ENCODE measurements at regions not wholly inside any gene's neighbourhood (a gene's known extent, or its start where the extent isn't known, plus 50 kb on each side); places are given as distances from the start of the nearest gene placed in this dataset.

- Histone ChIP-seq H3K36me3 (ENCODE audit: insufficient read depth in 1 of 2, low read depth in 1 of 2) (no peaks in the 10 kb centered on the region), H3K4me1 (no peaks in the 10 kb centered on the region), H3K4me3 (no peak overlapping the region), H3K27me3 (ENCODE audit: insufficient read depth in 3 of 3, low read length in 2 of 3) (no peaks in the 10 kb centered on the region), H3K9me3 (no peaks in the 10 kb centered on the region), H3K27ac (no peak overlapping the region)
- TF ChIP-seq CTCF (IDR thresholded peaks at IDR 0.05) = no peak
- WGBS, 3 donors = 73 to 82% (median 81%) methylated on average over 3 of the region's 3 CpGs
- intact Hi-C loops (cut with DNase I) = no loop called here
- ATAC-seq (no peak), DNase-seq (no peak)
These were observed 1299.1 kb upstream of the ADGRB3 start for GRCh38 chr6:67336014-67336413.

GRCh38 chr6:67331304-67331703 is 1303.8 kb upstream of the ADGRB3 start:
- no peak overlapping the region for H3K27ac ChIP-seq
- no peak overlapping the region for H3K4me3 ChIP-seq
- intact Hi-C loops (cut with DNase I) = no loop called here
- ATAC-seq = no peak
- H3K9me3 ChIP-seq = no peaks in the 10 kb centered on the region
- no peaks in the 10 kb centered on the region for H3K36me3 ChIP-seq (ENCODE audit: insufficient read depth in 1 of 2, low read depth in 1 of 2)
- no peak for TF ChIP-seq CTCF (IDR thresholded peaks at IDR 0.05)
- no peak for DNase-seq
- no peaks in the 10 kb centered on the region for H3K27me3 ChIP-seq (ENCODE audit: insufficient read depth in 3 of 3, low read length in 2 of 3)
- H3K4me1 ChIP-seq = no peaks in the 10 kb centered on the region

- no peak for ATAC-seq
- Histone ChIP-seq H3K4me3 (no peak overlapping the region), H3K27me3 (ENCODE audit: insufficient read depth in 3 of 3, low read length in 2 of 3) (no peaks in the 10 kb centered on the region), H3K9me3 (no peaks in the 10 kb centered on the region), H3K36me3 (ENCODE audit: insufficient read depth in 1 of 2, low read depth in 1 of 2) (no peaks in the 10 kb centered on the region), H3K4me1 (no peaks in the 10 kb centered on the region), H3K27ac (no peak overlapping the region)
- 68 to 73% (median 69%) methylated on average over 2 of the region's 2 CpGs for WGBS, 3 donors
- no peak for DNase-seq
- no peak for TF ChIP-seq CTCF (IDR thresholded peaks at IDR 0.05)
- intact Hi-C loops (cut with DNase I) = no loop called here
These were observed 1306.8 kb upstream of the ADGRB3 start for GRCh38 chr6:67328269-67328668.

GRCh38 chr6:67300430-67301040 is 1334.5 kb upstream of the ADGRB3 start:
- H3K4me3 ChIP-seq = no peak overlapping the region
- no peaks in the 10 kb centered on the region for H3K27me3 ChIP-seq (ENCODE audit: insufficient read depth in 3 of 3, low read length in 2 of 3)
- H3K36me3 ChIP-seq (ENCODE audit: insufficient read depth in 1 of 2, low read depth in 1 of 2) = no peaks in the 10 kb centered on the region
- WGBS, 3 donors = 76 to 87% (median 83%) methylated on average over 12 of the region's 12 CpGs
- H3K9me3 ChIP-seq = no peaks in the 10 kb centered on the region
- intact Hi-C loops (cut with DNase I) = no loop called here
- TF ChIP-seq CTCF (IDR thresholded peaks at IDR 0.05) = no peak
- no peak for ATAC-seq
- H3K4me1 ChIP-seq = no peaks in the 10 kb centered on the region
- DNase-seq = no peak
- no peak overlapping the region for H3K27ac ChIP-seq

- intact Hi-C loops (cut with DNase I) = no loop called here
- H3K4me1 ChIP-seq = no peaks in the 10 kb centered on the region
- DNase-seq (no peak), ATAC-seq (no peak)
- H3K27me3 ChIP-seq (ENCODE audit: insufficient read depth in 3 of 3, low read length in 2 of 3) = no peaks in the 10 kb centered on the region
- H3K4me3 ChIP-seq = no peak overlapping the region
- no peaks in the 10 kb centered on the region for H3K36me3 ChIP-seq (ENCODE audit: insufficient read depth in 1 of 2, low read depth in 1 of 2)
- peaks cover 7% of the 10 kb centered on the region for H3K9me3 ChIP-seq
- 50 to 64% (median 63%) methylated on average over 2 of the region's 2 CpGs for WGBS, 3 donors
- no peak for TF ChIP-seq CTCF (IDR thresholded peaks at IDR 0.05)
- H3K27ac ChIP-seq = no peak overlapping the region
These were observed 1342.9 kb upstream of the ADGRB3 start for GRCh38 chr6:67292169-67292568.
